ENCODE measurements at regions not wholly inside any gene's neighbourhood (a gene's known extent, or its start where the extent isn't known, plus 50 kb on each side); places are given as distances from the start of the nearest gene placed in this dataset.

DNA sequence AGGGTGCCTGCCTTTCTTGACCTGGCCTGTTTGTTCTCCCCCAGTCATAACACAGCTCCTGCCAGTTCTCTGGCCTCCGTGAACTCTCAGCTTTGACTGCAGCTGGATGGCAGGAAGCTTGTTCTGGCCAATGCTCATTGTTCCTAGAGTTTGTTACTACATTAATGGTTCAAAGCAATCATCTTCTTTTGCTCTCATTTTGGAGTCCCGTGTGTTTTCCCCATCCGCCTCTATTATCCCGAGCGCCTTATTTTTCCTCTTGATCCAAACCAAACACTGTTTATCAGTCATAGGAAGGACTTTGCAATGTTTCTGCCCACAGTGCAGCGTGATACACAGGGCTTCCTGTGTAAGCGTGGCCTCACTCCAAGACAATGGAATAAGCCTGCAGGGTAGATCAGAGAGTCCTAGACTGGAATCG lies 184.3 kb upstream of the APCDD1 start:
- DNase-seq (ENCODE audit: low read depth in 1 of 2, low spot score in 1 of 2): no peak
- H3K27me3 ChIP-seq (ENCODE audit: insufficient read depth, poor library complexity, severe bottlenecking): no peaks in the 10 kb centered on the region
- H3K27ac ChIP-seq (replicated peaks): no peak overlapping the region
- no peak overlapping the region for H3K4me3 ChIP-seq (replicated peaks; ENCODE audit: insufficient read depth, low read length)
- TF ChIP-seq, protein P1, sequence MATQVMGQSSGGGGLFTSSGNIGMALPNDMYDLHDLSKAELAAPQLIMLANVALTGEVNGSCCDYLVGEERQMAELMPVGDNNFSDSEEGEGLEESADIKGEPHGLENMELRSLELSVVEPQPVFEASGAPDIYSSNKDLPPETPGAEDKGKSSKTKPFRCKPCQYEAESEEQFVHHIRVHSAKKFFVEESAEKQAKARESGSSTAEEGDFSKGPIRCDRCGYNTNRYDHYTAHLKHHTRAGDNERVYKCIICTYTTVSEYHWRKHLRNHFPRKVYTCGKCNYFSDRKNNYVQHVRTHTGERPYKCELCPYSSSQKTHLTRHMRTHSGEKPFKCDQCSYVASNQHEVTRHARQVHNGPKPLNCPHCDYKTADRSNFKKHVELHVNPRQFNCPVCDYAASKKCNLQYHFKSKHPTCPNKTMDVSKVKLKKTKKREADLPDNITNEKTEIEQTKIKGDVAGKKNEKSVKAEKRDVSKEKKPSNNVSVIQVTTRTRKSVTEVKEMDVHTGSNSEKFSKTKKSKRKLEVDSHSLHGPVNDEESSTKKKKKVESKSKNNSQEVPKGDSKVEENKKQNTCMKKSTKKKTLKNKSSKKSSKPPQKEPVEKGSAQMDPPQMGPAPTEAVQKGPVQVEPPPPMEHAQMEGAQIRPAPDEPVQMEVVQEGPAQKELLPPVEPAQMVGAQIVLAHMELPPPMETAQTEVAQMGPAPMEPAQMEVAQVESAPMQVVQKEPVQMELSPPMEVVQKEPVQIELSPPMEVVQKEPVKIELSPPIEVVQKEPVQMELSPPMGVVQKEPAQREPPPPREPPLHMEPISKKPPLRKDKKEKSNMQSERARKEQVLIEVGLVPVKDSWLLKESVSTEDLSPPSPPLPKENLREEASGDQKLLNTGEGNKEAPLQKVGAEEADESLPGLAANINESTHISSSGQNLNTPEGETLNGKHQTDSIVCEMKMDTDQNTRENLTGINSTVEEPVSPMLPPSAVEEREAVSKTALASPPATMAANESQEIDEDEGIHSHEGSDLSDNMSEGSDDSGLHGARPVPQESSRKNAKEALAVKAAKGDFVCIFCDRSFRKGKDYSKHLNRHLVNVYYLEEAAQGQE (IDR thresholded peaks at IDR 0.05; ENCODE audit: insufficient replicate concordance, low read depth): no peak
- no peak for TF ChIP-seq POLR2AphosphoS5 (IDR thresholded peaks at IDR 0.05; ENCODE audit: low read depth)
- no peak for TF ChIP-seq SPI1 (IDR thresholded peaks at IDR 0.05; ENCODE audit: borderline replicate concordance, low read depth)
- no peak for TF ChIP-seq GABPA (IDR thresholded peaks at IDR 0.05; ENCODE audit: low read depth)
- TF ChIP-seq, protein P2, sequence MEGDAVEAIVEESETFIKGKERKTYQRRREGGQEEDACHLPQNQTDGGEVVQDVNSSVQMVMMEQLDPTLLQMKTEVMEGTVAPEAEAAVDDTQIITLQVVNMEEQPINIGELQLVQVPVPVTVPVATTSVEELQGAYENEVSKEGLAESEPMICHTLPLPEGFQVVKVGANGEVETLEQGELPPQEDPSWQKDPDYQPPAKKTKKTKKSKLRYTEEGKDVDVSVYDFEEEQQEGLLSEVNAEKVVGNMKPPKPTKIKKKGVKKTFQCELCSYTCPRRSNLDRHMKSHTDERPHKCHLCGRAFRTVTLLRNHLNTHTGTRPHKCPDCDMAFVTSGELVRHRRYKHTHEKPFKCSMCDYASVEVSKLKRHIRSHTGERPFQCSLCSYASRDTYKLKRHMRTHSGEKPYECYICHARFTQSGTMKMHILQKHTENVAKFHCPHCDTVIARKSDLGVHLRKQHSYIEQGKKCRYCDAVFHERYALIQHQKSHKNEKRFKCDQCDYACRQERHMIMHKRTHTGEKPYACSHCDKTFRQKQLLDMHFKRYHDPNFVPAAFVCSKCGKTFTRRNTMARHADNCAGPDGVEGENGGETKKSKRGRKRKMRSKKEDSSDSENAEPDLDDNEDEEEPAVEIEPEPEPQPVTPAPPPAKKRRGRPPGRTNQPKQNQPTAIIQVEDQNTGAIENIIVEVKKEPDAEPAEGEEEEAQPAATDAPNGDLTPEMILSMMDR (IDR thresholded peaks at IDR 0.05; ENCODE audit: insufficient read depth, low read length): no peak

DNA sequence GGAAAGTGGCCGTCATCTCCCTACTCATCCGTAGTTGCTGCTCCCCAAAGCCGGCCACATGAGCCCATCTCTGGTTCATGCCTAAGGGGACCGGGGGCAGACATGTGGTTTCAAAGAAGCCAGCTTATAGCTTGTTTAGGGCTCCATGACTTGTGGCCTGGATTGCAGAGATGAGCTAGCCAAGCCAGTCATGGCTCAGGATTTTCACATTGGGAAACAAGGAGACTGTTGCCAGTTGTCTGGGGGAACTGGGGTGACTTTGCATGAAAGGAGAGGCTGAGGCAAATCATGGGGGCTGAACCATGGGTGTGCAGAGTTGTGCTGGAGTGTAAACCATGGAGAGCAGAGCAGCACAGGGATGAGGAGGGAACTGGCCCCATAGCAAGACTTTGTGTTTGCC lies 183.0 kb upstream of the APCDD1 start:
- no peak overlapping the region for H3K4me3 ChIP-seq (replicated peaks; ENCODE audit: insufficient read depth, low read length)
- H3K27me3 ChIP-seq (ENCODE audit: insufficient read depth, poor library complexity, severe bottlenecking): no peaks in the 10 kb centered on the region
- no peak for DNase-seq (ENCODE audit: low read depth in 1 of 2, low spot score in 1 of 2)
- H3K27ac ChIP-seq (replicated peaks): no peak overlapping the region
- TF ChIP-seq, protein P1 (IDR thresholded peaks at IDR 0.05; ENCODE audit: insufficient replicate concordance, low read depth): no peak
- no peak for TF ChIP-seq GABPA (IDR thresholded peaks at IDR 0.05; ENCODE audit: low read depth)
- TF ChIP-seq, protein P2 (IDR thresholded peaks at IDR 0.05; ENCODE audit: insufficient read depth, low read length): no peak
- no peak for TF ChIP-seq SPI1 (IDR thresholded peaks at IDR 0.05; ENCODE audit: borderline replicate concordance, low read depth)
- TF ChIP-seq POLR2AphosphoS5 (IDR thresholded peaks at IDR 0.05; ENCODE audit: low read depth): no peak

DNA sequence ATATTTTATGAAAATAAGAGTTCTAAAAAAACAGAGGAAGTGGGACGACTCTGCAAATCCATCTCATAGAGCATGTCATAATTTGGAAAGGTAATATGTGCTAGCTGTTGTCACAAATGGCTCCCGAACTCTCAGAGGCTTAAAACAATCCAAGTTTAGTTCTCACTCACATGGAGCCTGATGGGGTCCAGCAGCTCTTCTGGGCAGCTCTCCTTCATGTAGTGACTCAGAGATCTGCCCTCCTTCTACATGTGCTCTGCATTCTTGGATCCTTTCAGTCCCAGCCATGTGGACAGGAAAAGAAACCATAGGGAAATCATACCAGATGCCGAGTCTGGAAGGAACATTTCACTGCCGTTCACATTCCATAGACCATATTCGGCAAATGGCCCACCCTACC lies 180.1 kb upstream of the APCDD1 start:
- no peaks in the 10 kb centered on the region for H3K27me3 ChIP-seq (ENCODE audit: insufficient read depth, poor library complexity, severe bottlenecking)
- TF ChIP-seq, protein P1 (IDR thresholded peaks at IDR 0.05; ENCODE audit: insufficient replicate concordance, low read depth): no peak
- TF ChIP-seq, protein P2 (IDR thresholded peaks at IDR 0.05; ENCODE audit: insufficient read depth, low read length): no peak
- TF ChIP-seq POLR2AphosphoS5 (IDR thresholded peaks at IDR 0.05; ENCODE audit: low read depth) (no peak), SPI1 (IDR thresholded peaks at IDR 0.05; ENCODE audit: borderline replicate concordance, low read depth) (no peak), GABPA (IDR thresholded peaks at IDR 0.05; ENCODE audit: low read depth) (no peak)
- H3K27ac ChIP-seq (replicated peaks): no peak overlapping the region
- no peak for DNase-seq (ENCODE audit: low read depth in 1 of 2, low spot score in 1 of 2)
- H3K4me3 ChIP-seq (replicated peaks; ENCODE audit: insufficient read depth, low read length): no peak overlapping the region

Data from HL-60 (cell line).